AG08396 (cell line): ENCODE measurements at regions not wholly inside any gene's neighbourhood (a gene's known extent, or its start where the extent isn't known, plus 50 kb on each side); places are given as distances from the start of the nearest gene placed in this dataset.
A peak's percentile ranks its signal among the peaks of the same experiment; 100 is the strongest.

Source experiments
- DNase-seq: peaks from one replicate; pipeline ENCODE4 v3.0.0; 2012; ENCODE audit warnings: low spot score, mixed read lengths

DNA sequence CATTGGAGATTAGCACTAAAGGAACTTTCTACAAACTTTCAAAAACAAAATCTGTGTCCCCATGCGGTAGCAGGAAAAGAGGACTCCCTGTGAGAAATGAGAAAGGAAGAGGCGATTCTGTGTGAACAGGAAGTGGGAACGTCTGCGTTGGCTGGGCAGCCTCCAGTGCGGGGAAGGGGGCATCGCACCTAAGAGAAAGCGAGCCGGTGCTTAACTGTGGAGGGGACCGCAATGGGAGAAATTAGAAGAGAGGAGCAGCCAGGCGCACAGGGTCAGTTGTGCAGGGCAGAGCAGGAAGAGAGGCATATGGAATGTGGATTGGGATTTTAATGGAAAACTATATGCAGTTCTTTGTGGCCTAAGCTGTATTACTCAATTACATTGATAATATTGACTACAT is 77.4 kb upstream of the DOCK9 start:
- no peak for DNase-seq

DNA sequence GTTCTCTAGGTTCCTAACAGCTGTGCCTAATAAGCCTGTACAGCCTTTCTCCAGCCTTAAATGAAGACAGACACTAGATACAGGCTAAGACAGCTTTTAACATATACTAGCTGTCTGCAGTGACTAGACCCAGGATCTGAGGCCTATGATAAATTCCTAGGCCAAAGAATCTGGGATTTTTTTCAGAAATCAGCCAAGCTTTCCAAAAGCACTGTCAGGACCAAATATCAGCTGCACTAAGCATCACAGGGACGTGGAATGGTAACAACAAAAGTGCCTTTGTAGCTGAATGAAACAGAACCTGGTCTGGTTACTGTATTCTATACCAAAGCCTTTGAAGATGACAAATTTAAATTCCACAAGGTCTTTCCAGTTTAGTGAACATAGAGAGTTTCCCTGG is 77.9 kb upstream of the DOCK9 start:
- DNase-seq = no peak

DNA sequence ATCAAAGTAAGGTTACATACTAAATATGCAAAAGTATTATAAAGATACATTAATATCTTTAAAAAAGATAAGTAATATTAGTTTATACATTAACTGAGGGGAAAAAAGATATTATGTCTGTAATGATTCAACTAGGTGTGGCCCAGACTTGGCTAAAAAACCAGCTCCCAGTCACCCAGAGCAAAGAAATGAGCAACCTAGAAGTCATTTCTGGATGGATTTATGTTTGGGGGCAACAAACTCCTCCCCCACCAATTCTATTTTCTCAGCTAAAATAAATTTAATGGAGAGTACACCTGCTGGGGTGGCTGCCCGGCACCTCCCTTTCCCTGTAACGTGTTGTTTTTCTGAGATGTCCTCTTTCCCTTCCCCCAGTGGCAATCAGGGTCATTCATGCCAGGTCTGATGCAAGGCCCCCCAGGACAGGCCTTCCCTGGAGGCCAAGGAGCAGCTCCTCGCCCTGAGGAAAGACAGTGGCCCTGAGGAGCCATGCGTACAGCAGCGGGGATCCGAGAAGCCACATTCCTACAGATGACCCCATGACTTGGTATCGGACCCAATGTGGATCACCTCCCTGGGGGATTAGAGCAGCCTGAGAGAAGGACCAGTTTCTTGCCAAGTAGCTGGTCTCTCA is 78.6 kb upstream of the DOCK9 start:
- no peak for DNase-seq

DNA sequence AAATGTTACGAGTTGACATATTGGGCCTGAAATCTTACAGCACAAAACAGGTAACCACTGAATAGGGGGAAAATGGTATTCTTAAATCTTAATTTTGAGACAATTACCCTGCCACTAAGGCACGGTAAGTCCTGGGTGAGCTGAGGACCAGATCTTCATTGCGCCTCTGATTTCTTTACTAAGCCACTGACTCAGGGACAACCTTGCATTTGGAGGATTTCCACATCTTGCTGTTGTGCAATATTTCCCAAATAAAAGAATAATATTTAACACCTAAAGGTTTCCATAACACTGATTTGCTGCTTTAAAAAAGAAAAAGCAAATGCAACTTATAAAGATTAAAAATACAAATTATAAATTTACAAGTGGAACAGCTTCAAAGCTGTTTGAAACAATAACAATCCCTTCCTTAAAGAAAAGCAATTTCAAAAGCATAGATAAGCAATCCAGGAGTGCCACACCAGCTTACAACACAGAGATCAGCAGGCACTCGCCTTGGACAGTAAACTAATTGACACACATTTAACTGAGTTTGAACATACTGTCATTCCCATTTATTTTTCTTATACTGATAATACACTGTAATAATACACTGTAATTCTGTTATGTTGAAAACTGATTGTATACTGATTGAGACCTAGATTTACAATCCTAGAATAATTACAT is 79.6 kb upstream of the DOCK9 start:
- no peak for DNase-seq

DNA sequence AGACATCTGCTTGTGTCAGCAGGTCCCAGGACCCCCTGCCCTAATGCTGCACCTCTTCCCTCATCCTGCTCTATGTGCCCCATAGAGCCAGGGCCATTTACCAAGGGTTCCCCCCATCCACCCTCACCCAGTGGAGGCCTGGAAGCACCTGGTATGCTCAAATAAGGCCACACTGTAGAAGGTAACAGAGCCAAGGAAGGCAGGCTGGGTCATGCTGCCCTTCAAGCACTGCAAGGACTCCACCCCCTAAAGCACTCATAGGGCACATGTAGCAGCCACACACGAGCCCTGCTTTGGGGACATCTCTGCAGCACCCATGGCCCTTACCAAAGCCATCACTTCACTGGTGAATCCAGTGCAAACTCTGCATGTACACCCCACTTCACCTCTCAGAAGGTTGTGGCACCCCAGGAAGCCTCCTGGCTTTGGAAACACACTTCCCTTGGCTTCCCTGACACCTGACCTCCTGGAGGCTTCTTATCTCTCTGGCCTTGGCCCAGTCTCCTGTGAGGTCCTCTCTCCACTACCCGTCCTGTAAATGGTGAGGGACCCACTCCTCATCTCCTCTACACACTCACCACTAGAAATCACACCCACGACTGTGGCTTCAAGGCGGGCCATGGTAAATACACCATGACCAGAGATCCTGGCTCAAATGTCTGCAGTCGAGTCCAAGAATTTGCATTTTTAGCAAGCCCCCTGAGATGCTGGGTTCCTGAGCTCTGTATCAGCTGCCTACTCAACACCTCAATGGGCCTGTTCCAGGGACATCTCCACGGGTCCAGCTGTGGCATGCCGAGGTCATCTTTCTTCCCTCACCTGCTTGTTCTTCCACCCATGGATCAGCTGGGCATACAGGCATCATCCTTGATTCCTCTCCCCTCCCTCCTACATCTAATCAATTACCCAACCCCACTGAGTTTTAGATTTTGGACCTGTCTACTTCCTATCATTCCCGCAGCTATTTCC is 80.9 kb upstream of the DOCK9 start:
- no peak for DNase-seq

DNA sequence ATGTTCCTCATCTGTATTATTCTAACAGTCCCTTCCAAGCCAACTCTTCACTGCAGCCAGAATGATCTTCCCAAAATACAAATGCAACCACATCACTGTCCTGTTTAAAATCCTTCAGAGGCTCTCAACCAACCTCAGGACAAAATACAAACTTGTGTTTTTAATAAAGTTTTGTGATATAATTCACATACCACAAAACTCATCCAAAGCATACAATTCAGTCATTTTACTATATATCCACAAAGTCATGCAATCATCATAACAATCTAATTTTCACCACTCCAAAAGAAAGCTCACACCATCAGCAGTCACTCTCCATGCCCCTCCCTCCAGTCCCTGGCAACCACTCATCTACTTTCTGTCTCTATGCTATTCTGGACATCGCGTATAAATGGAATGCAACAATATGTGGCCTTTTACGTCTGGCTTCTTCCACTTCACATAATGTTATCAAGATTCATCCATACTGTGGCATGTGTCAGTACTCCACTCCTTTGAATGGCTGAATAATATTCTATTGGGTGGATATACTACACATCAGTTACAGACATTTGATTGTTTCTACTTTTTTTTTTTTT is 81.7 kb upstream of the DOCK9 start:
- DNase-seq = no peak

DNA sequence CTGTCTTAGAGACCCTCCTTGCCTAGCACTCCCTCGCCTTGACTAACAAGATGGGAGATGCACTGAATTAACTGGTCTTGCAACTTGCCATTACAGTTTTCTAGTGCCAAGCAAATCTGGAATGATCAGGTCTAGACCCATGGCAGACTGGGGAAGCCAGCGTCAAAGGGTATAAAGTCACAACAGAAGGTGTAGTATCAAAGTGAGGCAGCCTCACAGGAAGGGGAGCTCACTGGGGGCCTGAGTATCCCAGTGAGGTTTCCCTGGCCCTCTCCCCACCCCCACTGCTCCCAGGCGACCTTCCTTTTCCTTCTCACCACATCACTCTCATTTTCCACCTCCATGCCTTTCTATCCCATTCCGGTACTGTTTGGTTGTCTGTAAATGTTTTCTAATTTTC is 83.5 kb upstream of the DOCK9 start:
- DNase-seq = no peak

DNA sequence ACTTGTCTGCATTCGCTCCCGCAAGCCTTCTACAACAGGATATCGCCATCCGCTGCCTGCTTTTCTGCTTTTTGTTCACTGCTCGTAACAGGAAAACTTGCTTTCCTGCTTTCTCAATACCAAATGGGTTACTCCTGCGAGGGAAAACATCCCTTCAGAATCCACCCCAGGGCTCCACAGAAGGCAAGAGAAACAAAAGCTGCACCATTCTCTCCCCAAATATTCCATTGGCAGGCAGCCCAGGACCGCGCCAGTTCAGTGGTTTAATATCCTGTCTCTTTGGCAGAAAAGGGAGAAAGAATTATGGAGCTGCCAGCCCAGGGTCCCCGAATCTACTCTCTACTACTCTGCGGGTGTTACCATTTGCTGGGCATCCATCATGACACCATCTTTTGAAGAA is 84.7 kb upstream of the DOCK9 start:
- no peak for DNase-seq

DNA sequence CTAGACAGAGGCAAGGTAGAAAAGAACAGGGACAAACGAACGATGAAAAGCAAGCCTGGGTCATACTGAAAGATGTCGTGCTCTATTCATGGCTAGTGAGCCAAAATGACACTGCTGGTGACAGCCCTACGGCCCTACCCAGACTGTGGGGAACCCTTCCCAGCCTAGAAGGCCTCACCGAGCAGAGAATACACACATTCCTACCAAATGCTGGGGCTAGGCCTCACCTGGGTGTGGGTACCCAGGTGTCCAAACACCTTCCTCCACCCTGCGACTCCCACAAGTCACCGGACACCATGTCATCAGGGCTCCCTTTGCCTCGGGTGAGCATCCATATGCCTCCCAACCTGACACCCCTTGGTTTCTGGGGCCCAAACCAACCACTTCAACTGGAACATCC is 85.3 kb upstream of the DOCK9 start:
- DNase-seq = no peak

DNA sequence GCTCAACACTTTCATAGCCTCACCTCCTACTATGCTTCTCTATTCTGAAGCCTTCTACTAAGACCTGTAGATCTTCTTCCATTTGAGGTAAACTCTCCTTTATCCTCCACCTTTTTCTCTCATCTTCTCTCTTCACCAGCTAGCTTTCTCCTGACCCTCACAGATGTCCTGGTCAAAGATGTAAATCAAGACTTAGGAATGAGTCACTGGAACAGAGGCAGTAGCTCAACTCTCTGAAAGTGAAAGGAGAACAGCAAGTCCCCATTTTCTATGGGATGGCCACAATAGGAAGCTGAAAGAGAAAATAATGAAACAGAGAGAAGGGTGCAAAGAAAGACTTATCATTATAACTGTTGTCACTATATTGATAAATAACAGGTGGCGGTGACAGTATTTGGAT is 86.1 kb upstream of the DOCK9 start:
- DNase-seq = no peak

DNA sequence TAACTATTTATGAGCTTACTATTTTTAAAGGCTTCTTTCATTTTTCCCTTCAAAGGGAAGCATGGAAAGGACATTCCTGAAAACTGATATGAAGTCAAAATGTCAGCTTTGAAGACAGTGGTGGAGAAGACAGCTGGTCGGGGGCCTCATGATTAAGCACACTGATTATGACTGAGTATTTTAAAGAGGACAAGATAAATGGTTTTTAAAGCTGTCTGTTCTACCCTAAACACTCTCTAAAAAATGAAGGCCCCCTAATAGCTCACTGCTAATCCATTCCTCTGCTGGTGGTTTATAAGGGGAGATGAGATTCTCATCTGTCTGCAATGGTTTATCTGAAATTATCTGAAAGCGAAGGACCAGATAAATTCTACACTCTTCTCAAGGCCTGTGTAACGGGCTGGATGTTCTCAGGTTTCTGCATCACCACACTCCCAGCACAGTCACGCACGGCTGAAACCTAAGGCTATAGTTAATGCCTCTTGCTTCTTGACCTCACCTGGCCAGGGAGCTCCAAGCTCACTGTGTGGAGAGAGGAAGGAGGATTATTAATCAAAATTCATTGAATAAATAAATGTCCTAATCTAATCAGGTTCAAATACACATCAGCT is 86.9 kb upstream of the DOCK9 start:
- DNase-seq = no peak

DNA sequence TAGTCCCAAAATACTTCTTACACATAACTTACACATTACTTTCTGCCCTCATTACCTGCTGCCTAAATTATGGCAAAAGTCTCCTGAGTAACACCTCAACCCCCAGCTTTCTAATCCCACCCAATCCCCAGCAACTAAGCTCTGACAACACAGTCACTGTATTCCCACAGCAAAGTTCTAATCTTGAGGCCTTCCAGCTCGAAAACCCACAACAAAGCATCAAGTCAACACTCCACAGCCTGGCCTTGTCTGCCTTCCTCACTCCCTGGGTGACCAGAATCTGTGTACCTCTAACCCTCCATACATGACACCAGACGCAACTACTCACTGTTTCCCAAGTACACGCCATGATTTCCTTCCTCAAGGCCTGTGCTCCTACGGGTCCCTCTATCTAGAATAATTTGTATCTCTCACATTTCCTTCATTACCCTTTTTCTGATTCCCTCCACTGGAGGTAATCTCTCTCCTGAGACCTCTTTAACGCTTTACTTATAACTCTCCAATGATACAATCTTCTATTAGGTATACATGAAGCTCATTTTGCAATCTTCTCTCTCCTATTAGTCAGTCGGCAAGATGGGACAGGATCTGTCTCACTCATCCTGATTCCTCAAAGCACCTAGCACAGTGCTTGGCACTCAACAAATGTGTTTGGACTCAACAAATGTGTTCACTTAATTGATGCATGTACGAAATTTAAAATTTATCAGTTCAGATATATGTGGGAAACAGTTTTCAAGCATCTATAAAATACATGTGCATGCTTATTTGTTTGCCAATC is 87.6 kb upstream of the DOCK9 start:
- no peak for DNase-seq

DNA sequence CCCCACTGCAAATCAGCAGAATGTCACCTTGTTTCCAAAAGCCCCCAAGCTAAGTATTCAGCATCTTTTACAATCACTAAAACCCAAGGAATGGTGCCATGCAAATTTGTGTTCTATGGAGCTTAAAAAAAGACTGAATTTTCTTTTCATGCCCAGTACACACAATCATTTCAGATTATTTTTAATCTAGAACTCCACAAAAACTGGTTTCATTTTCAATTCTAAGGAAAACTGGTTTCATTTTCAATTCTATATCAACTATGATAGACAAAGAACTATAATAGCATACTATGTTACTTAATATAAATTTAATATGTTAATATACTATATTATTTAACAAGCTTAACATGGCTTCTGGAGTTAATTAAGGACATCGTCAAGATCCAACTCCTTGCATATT is 88.4 kb upstream of the DOCK9 start:
- no peak for DNase-seq

DNA sequence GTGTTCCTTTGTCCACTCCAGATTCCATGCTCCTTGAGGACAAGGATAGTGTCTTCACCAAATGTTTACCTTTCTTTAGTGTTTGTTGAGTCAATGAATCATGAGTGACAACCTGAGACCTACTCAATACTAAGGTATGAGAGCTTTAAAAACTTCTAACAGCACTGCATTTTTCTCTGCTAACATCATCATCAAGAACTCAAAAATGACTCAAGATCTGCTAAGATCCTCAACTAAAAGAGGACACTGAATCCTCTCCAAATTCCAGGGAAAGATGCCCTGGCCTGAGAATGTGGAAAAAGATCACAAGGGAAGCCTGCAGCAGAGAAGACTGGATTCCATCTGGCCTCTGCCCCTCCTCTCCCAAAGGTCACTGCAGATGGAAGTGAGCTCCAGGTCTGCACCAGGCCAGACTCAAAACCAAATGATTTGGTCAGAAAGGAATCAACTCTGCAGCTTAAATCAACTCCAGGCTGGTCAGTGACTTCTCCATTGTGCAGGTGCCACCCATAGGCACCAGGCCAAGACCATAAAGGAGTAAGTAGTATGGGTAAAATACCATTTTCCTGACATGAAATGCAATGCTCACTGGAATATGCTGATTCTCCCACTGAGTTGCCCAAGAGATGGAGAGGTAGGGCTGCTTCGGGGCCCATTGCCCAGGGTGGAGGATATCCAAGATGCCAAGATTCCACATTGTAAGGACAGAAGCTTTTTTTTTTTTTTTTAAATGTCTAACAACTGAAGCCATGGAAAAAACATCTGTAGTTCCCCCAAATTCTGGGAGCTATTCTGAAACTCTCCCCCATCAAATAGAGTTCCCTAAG is 89.5 kb upstream of the DOCK9 start:
- DNase-seq = peak; percentile 56

DNA sequence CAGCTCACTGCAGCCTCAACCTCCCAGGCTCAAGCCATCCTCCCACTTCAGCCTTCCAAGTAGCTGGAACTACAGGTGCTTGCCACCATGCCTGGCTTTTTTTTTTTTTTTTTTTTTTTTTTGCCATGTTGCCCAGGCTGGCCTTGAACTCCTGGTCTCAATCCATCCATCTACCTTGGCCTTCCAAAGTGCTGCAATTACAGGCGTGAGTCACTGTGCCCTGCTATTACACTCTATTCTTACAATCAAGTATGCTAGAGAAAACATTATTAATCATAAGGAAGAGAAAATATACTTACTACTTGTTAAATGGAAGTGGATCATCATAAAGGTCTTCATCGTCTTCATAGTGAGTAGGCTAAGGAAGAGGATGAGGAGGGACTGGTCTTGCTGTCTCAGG is 93.3 kb upstream of the DOCK9 start:
- DNase-seq = no peak

DNA sequence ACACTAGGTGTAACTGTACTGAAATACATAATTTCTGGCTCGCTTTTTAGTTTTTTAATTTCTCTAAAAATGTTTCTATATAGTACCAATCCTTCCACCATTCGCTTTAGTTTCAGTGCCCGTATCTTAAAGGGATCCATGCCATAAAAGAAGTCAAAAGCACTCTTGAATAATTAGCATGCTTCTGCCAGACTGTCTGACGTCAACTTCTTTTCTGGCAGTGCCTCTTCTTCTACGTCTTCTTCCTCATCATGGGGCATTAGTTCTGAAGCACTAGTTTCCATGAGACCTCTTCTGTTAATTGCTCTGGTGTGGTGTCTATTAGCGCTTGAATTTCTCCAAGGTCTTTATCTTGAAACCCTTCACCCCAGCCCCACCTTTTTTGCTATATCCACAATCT is 93.8 kb upstream of the DOCK9 start:
- DNase-seq = no peak

DNA sequence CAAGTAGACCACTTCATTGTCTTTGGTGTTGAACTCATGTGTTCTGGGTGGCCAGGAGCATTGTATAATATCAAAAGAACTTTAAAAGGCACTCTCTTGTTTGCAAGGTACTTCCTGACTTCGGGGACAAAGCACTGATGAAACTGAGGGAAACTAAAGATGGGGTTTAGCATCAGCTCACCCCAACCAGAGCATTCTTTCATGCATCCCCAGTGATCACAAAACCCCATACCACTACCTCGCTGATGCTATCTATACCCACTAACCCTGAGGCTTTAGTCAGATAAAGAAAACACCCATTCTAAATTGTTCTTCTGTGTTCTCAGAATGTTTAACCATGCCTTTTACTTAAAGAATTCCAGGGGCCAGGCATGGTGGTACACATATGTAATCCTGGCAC is 94.5 kb upstream of the DOCK9 start:
- DNase-seq = no peak

DNA sequence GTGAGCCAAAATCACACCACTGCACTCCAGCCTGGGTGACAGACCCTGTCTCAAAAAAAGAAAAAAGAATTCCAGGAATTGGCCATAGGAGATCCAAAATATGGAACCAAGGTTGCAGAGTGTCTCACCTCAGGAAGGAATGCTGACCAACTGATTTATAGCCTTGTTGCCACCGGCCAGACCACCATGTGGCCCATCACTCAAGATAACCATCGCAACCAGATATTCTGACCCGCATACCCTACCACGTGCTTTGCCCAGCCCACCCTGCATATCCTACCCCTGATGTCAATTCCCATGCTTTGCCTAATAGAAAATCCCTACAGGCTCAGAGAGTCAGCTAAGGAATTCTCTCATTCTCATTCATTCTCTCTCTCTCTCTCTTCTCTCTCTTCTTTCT is 95.1 kb upstream of the DOCK9 start:
- DNase-seq = no peak

DNA sequence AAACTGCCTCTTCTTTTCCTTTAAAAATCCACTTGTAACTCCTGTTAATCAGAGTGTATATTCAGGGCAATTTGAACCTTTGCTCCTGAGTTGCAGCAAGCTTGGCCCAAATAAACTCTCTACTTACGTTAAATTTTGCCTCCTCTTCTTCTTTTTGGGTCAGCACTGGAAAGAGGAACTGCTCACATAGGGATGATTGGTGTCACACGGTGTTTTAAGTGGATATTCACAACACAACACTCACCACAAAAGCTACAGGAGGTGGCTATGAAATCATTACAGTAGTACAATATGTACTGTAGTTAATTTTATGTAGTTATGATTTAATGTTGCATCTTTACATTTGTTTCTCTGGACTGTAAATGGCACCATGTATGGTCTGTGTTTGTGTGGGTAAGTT is 96.8 kb upstream of the DOCK9 start:
- no peak for DNase-seq
